ENCODE measurements at regions not wholly inside any gene's neighbourhood (a gene's known extent, or its start where the extent isn't known, plus 50 kb on each side); places are given as distances from the start of the nearest gene placed in this dataset.

GRCh38 chr16:48959747-48960146, 321.9 kb downstream of the CBLN1 start:
- Mint-ChIP-seq H3K9me3 (ENCODE audit: unreplicated experiment) (peaks cover 15% of the 10 kb centered on the region), H3K4me1 (ENCODE audit: low read depth, unreplicated experiment) (no peaks in the 10 kb centered on the region), H3K4me3 (ENCODE audit: unreplicated experiment) (no peak overlapping the region), H3K36me3 (ENCODE audit: insufficient read depth, unreplicated experiment) (no peaks in the 10 kb centered on the region), H3K27ac (ENCODE audit: unreplicated experiment) (no peak overlapping the region), H3K27me3 (ENCODE audit: insufficient read depth, unreplicated experiment) (no peaks in the 10 kb centered on the region)
- CTCF ChIA-PET = no interaction called here
- 0 out of 2 replicates have a peak, but pooled peaks cover 3% of the 10 kb centered on the region for H3K9me3 ChIP-seq
- no peak for DNase-seq
- BruUV-seq (replicated peaks) = no TSS peak
- H3K4me3 ChIP-seq (ENCODE audit: low read depth, low read length) = no peak overlapping the region
- H3K36me3 ChIP-seq (ENCODE audit: control insufficient read depth, insufficient read depth, low read length) = no peaks in the 10 kb centered on the region
- intact Hi-C loops (cut with micrococcal nuclease; ENCODE audit: unreplicated experiment) = no loop called here
- POLR2A ChIA-PET = no interaction called here
- H3K27me3 ChIP-seq (replicated peaks; ENCODE audit: control insufficient read depth, insufficient read depth, low read length) = no peaks in the 10 kb centered on the region
- TF ChIP-seq CTCF (IDR thresholded peaks at IDR 0.05; ENCODE audit: insufficient read depth in 1 of 2, low read depth in 1 of 2, low read length in 1 of 2, severe bottlenecking in 1 of 2, unreplicated experiment in 1 of 2) = no peak
- H3K4me1 ChIP-seq = peaks cover 20% of the 10 kb centered on the region

GRCh38 chr16:48959204-48959603, 322.4 kb downstream of the CBLN1 start:
- CTCF ChIA-PET = no interaction called here
- POLR2A ChIA-PET = no interaction called here

GRCh38 chr16:48958681-48959080, 323.0 kb downstream of the CBLN1 start:
- Mint-ChIP-seq H3K27ac (ENCODE audit: unreplicated experiment) (no peak overlapping the region), H3K9me3 (ENCODE audit: unreplicated experiment) (peaks cover 15% of the 10 kb centered on the region), H3K4me1 (ENCODE audit: low read depth, unreplicated experiment) (no peaks in the 10 kb centered on the region), H3K4me3 (ENCODE audit: unreplicated experiment) (no peak overlapping the region), H3K36me3 (ENCODE audit: insufficient read depth, unreplicated experiment) (no peaks in the 10 kb centered on the region), H3K27me3 (ENCODE audit: insufficient read depth, unreplicated experiment) (no peaks in the 10 kb centered on the region)
- Histone ChIP-seq H3K9me3 (0 out of 2 replicates have a peak, but pooled peaks cover 3% of the 10 kb centered on the region), H3K27me3 (replicated peaks; ENCODE audit: control insufficient read depth, insufficient read depth, low read length) (no peaks in the 10 kb centered on the region), H3K4me3 (ENCODE audit: low read depth, low read length) (no peak overlapping the region), H3K36me3 (ENCODE audit: control insufficient read depth, insufficient read depth, low read length) (no peaks in the 10 kb centered on the region), H3K4me1 (peaks cover 10% of the 10 kb centered on the region)
- intact Hi-C loops (cut with micrococcal nuclease; ENCODE audit: unreplicated experiment) = no loop called here
- POLR2A ChIA-PET = no interaction called here
- CTCF ChIA-PET = no interaction called here
- TF ChIP-seq CTCF (IDR thresholded peaks at IDR 0.05; ENCODE audit: insufficient read depth in 1 of 2, low read depth in 1 of 2, low read length in 1 of 2, severe bottlenecking in 1 of 2, unreplicated experiment in 1 of 2) = no peak
- no TSS peak for BruUV-seq (replicated peaks)
- DNase-seq = no peak

More at GRCh38 chr16:48959204-48959603, 322.4 kb downstream of the CBLN1 start:
- DNase-seq = no peak
- no peaks in the 10 kb centered on the region for H3K27me3 Mint-ChIP-seq (ENCODE audit: insufficient read depth, unreplicated experiment)
- no peaks in the 10 kb centered on the region for H3K27me3 ChIP-seq (replicated peaks; ENCODE audit: control insufficient read depth, insufficient read depth, low read length)
- 0 out of 2 replicates have a peak, but pooled peaks cover 3% of the 10 kb centered on the region for H3K9me3 ChIP-seq
- no TSS peak for BruUV-seq (replicated peaks)
- H3K4me3 Mint-ChIP-seq (ENCODE audit: unreplicated experiment) = no peak overlapping the region
- no peak overlapping the region for H3K27ac Mint-ChIP-seq (ENCODE audit: unreplicated experiment)
- H3K9me3 Mint-ChIP-seq (ENCODE audit: unreplicated experiment) = peaks cover 15% of the 10 kb centered on the region
- no peaks in the 10 kb centered on the region for H3K4me1 Mint-ChIP-seq (ENCODE audit: low read depth, unreplicated experiment)
- H3K4me1 ChIP-seq = peaks cover 15% of the 10 kb centered on the region
- no peak overlapping the region for H3K4me3 ChIP-seq (ENCODE audit: low read depth, low read length)
- intact Hi-C loops (cut with micrococcal nuclease; ENCODE audit: unreplicated experiment) = no loop called here
- no peaks in the 10 kb centered on the region for H3K36me3 ChIP-seq (ENCODE audit: control insufficient read depth, insufficient read depth, low read length)
- no peaks in the 10 kb centered on the region for H3K36me3 Mint-ChIP-seq (ENCODE audit: insufficient read depth, unreplicated experiment)
- no peak for TF ChIP-seq CTCF (IDR thresholded peaks at IDR 0.05; ENCODE audit: insufficient read depth in 1 of 2, low read depth in 1 of 2, low read length in 1 of 2, severe bottlenecking in 1 of 2, unreplicated experiment in 1 of 2)

Measured in Caco-2 (cell line).